ENCODE measurements at regions not wholly inside any gene's neighbourhood (a gene's known extent, or its start where the extent isn't known, plus 50 kb on each side); places are given as distances from the start of the nearest gene placed in this dataset.

- DNase-seq (ENCODE audit: low read depth, low spot score) (no peak), ATAC-seq (no peak), FAIRE-seq (no peak)
- H3K27me3 ChIP-seq (replicated peaks in 1 of 2; ENCODE audit: control insufficient read depth in 2 of 2, insufficient read depth in 2 of 2, low read length in 1 of 2): no peaks in the 10 kb centered on the region
- POLR2A ChIA-PET: no interaction called here
- H4K20me1 ChIP-seq (ENCODE audit: control insufficient read depth, insufficient read depth): no peaks in the 10 kb centered on the region
- CTCF ChIA-PET: no interaction called here
- in situ Hi-C loops (cut with MboI): no loop called here
- H3K4me1 ChIP-seq (ENCODE audit: control insufficient read depth, insufficient read depth, low read length): no peaks in the 10 kb centered on the region
- no peak overlapping the region for H3K27ac ChIP-seq (ENCODE audit: control insufficient read depth, insufficient read depth)
- SMC1A ChIA-PET (ENCODE audit: uncharacterized antibody, unreplicated experiment): no interaction called here
- H2AFZ ChIP-seq (ENCODE audit: control insufficient read depth, low read depth, low read length): no peak overlapping the region
- no peaks in the 10 kb centered on the region for H3K79me2 ChIP-seq (ENCODE audit: control insufficient read depth, insufficient read depth, low read length)
- intact Hi-C loops (cut with micrococcal nuclease; ENCODE audit: unreplicated experiment): no loop called here
- no TSS peak for BruUV-seq (replicated peaks)
- no peaks in the 10 kb centered on the region for H3K36me3 ChIP-seq (ENCODE audit: control insufficient read depth in 2 of 2, insufficient read depth in 2 of 2, low read length in 1 of 2)
- no peak overlapping the region for H3K4me3 ChIP-seq
- RAD21 ChIA-PET (ENCODE audit: unreplicated experiment): no interaction called here
- H3K9ac ChIP-seq (ENCODE audit: control insufficient read depth, insufficient read depth, low read length): no peak overlapping the region
- 0% methylated on average over 1 of the region's 1 CpG for WGBS (ENCODE audit: insufficient coverage, insufficient replicate concordance, low lambda C conversion rate, missing lambda C conversion rate)
- no peak overlapping the region for H3K4me2 ChIP-seq (ENCODE audit: control insufficient read depth, insufficient read depth)
- no peaks in the 10 kb centered on the region for H3K9me3 ChIP-seq (replicated peaks; ENCODE audit: control insufficient read depth, insufficient read depth, low read length)
- TF ChIP-seq RCOR1 (conservative IDR thresholded peaks at IDR 0.05; ENCODE audit: low read depth, low read length) (no peak), WRNIP1 (IDR thresholded peaks at IDR 0.05; ENCODE audit: borderline replicate concordance, low read depth, low read length) (no peak), RUNX3 (IDR thresholded peaks at IDR 0.05; ENCODE audit: low read length) (no peak), SKIL (IDR thresholded peaks at IDR 0.05; ENCODE audit: low read depth, poor library complexity, severe bottlenecking) (no peak), CREM (IDR thresholded peaks at IDR 0.05; ENCODE audit: low read depth) (no peak), ZNF592 (IDR thresholded peaks at IDR 0.05) (no peak), PRDM15 (CRISPR knock-in tag; IDR thresholded peaks at IDR 0.05) (no peak), NBN (IDR thresholded peaks at IDR 0.05) (no peak), ATF7 (IDR thresholded peaks at IDR 0.05; ENCODE audit: low read depth) (no peak), NR2F1 (conservative IDR thresholded peaks at IDR 0.05) (no peak), POLR2AphosphoS5 (IDR thresholded peaks at IDR 0.05; ENCODE audit: low read length) (no peak), CBX5 (IDR thresholded peaks at IDR 0.05; ENCODE audit: low read depth) (no peak), SRF (IDR thresholded peaks at IDR 0.05; ENCODE audit: low read depth in 2 of 2, low read length in 2 of 2) (no peak)
- TF ChIP-seq, protein P1, sequence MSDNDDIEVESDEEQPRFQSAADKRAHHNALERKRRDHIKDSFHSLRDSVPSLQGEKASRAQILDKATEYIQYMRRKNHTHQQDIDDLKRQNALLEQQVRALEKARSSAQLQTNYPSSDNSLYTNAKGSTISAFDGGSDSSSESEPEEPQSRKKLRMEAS (IDR thresholded peaks at IDR 0.05; ENCODE audit: low read depth, low read length): no peak
- TF ChIP-seq, protein P2, sequence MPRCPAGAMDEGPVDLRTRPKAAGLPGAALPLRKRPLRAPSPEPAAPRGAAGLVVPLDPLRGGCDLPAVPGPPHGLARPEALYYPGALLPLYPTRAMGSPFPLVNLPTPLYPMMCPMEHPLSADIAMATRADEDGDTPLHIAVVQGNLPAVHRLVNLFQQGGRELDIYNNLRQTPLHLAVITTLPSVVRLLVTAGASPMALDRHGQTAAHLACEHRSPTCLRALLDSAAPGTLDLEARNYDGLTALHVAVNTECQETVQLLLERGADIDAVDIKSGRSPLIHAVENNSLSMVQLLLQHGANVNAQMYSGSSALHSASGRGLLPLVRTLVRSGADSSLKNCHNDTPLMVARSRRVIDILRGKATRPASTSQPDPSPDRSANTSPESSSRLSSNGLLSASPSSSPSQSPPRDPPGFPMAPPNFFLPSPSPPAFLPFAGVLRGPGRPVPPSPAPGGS (IDR thresholded peaks at IDR 0.05; ENCODE audit: borderline replicate concordance, insufficient read depth, low read depth, low read length, poor library complexity, severe bottlenecking): no peak
These were observed 313.1 kb downstream of the DTWD2 start for GRCh38 chr5:118675247-118675646.

All from GM12878 (cell line).